Fibroblast of pulmonary artery (primary cell): ENCODE measurements at regions not wholly inside any gene's neighbourhood (a gene's known extent, or its start where the extent isn't known, plus 50 kb on each side); places are given as distances from the start of the nearest gene placed in this dataset.

ENCODE experiments used
- DNase-seq: peaks from one replicate; pipeline ENCODE4 v3.0.0-alpha.2; 2010; ENCODE audit warnings: low read depth
- H3K4me3 ChIP-seq: replicated peaks from 2 replicates; pipeline ENCODE4 v1.5.1; 2011; ENCODE audit warnings: low read depth, mild to moderate bottlenecking, control low read depth, low read length, moderate library complexity
- TF ChIP-seq, protein P1 (sequence below): IDR thresholded peaks from 2 replicates; pipeline ENCODE4 v1.5.1; 2011; ENCODE audit warnings: mild to moderate bottlenecking, control low read depth, low read length, inconsistent platforms; ENCODE audit errors: missing control alignments

DNA sequence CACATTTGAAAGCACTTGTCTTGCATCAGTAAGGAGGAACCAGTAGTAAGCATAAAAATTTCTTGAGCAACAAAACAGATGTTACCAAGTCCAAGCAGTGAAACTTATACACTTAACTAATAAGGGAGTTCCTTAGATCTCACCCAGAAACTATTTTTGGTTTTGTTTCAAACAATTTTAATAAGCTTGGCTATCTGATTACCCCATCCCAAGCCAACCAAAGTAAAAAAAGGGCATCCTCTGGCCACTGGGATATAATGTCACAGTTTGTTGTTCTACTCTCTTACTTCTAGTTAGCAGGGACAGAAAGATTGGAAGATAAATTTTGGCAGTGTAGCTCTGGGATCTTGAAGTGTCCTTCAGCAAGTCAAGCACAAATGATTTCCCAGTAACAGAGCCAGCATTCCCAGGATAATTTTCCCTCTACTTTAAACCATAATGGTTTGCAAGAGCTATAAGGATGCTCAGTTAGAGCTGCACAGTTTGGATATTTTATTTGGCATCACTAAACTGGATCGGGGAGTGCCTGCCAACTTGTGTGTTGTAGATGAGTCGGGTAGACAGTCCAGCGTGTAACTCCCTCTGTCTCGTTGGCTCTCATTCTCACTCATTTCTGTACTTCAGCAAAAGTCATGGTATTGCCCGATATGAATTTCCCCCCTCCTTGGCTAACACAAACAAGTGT lies 161.9 kb upstream of the HMHB1 start:
- H3K4me3 ChIP-seq, result no peak overlapping the region
- TF ChIP-seq, protein P1, sequence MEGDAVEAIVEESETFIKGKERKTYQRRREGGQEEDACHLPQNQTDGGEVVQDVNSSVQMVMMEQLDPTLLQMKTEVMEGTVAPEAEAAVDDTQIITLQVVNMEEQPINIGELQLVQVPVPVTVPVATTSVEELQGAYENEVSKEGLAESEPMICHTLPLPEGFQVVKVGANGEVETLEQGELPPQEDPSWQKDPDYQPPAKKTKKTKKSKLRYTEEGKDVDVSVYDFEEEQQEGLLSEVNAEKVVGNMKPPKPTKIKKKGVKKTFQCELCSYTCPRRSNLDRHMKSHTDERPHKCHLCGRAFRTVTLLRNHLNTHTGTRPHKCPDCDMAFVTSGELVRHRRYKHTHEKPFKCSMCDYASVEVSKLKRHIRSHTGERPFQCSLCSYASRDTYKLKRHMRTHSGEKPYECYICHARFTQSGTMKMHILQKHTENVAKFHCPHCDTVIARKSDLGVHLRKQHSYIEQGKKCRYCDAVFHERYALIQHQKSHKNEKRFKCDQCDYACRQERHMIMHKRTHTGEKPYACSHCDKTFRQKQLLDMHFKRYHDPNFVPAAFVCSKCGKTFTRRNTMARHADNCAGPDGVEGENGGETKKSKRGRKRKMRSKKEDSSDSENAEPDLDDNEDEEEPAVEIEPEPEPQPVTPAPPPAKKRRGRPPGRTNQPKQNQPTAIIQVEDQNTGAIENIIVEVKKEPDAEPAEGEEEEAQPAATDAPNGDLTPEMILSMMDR, result no peak
- DNase-seq, result no peak

DNA sequence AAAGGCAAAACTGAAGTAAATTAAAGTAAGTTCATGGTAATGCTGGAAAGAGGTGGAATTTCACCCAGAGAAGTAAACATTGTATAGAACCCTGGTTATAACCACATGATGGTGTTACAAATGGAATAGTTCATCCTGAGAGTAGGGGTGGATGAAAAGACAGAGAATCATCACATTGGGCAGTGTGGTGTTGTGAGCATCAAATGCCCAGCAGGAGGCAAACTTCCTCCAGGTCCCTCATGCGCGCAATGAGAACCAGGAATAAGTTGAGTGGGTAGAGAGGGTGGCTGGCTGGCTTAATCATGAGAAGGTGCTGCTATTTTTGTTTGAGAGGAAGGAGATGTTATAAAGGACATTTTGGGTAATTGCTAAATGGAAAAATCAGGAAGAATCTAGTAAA lies 163.3 kb upstream of the HMHB1 start:
- TF ChIP-seq, protein P1, result peak; percentile 3
- DNase-seq, result no peak

DNA sequence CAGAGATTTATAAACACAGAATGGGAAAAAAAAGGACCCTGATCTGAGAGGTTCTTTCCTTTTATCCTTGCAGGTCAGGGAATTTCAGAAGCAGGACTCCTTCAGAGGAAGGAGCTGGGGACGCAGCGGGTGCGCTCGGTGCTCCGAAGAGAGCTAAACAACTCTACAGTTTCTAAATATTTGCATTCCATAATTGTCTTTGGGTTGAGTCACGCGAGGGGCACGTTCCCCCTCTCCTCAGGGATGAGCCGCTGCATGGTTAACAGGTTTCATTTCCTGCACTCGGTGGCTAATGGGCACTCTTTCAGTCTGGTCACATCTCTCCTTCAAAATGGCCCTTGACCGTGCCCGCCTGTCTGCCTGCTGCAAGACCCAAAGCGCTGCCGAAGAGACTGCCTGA lies 165.0 kb upstream of the HMHB1 start:
- no peak overlapping the region for H3K4me3 ChIP-seq
- DNase-seq, result no peak
- TF ChIP-seq, protein P1, result no peak

More for the DNA sequence above, 163.3 kb upstream of the HMHB1 start:
- no peak overlapping the region for H3K4me3 ChIP-seq

DNA sequence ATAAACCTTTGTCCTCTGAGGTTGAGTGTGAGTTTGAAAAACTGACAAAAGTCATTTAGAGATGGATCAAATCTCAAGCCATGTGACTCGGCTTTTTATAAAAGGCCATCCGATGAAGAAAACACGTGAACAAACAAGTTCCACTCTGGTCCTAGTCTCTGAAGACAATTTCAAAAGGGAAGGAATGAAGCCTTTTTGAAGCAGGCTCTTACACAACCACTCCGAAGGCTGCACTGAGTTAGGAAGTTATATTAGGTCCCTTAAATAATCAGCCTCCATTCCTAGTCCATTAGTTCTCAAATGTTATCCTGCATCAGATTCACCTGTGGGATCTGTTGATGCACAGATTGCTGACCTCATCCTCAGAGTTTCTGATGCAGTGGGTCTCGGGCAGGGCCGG lies 166.6 kb upstream of the HMHB1 start:
- no peak overlapping the region for H3K4me3 ChIP-seq
- TF ChIP-seq, protein P1, result no peak
- DNase-seq, result no peak

DNA sequence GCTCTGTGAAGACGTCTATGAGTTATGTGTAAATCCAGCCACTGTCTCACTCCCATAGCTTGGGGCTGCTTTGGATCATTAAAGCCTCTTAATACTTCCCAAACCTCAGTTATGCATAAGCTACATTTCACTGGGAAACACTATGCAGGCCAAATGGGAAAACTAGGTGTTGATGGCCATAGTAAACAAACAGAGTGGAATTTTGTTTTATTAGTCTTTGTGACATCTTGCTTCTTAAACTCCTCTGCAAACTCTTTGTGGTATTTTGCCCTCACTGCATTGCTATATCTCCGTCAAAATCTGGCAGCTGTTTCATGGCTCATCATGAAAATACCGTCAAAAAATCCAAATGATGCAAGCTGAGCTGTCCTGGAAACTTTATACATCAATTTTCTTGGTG lies 167.2 kb upstream of the HMHB1 start:
- DNase-seq, result no peak
- TF ChIP-seq, protein P1, result no peak

DNA sequence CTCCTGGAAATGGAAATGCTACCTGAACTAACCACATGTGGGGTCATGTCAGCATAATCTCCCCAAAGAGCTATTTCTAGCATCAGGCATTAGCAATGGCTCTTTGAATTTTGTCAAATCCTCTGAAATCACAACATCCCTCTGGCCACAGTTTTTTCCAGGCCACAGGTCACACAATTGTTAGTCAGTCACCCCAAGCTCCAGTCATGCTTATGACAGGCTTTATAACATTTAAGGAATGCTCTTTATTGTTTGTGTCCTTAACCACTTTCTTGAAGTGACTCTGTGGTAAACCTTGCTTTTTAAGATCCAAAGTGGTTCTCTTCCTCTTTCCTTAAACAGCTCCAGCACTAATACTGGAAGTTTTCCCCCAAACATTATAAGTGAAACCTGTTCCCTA lies 169.2 kb upstream of the HMHB1 start:
- TF ChIP-seq, protein P1, result no peak
- no peak overlapping the region for H3K4me3 ChIP-seq
- DNase-seq, result no peak

More for the DNA sequence above, 167.2 kb upstream of the HMHB1 start:
- no peak overlapping the region for H3K4me3 ChIP-seq
